ENCODE measurements at regions not wholly inside any gene's neighbourhood (a gene's known extent, or its start where the extent isn't known, plus 50 kb on each side); places are given as distances from the start of the nearest gene placed in this dataset.

DNA sequence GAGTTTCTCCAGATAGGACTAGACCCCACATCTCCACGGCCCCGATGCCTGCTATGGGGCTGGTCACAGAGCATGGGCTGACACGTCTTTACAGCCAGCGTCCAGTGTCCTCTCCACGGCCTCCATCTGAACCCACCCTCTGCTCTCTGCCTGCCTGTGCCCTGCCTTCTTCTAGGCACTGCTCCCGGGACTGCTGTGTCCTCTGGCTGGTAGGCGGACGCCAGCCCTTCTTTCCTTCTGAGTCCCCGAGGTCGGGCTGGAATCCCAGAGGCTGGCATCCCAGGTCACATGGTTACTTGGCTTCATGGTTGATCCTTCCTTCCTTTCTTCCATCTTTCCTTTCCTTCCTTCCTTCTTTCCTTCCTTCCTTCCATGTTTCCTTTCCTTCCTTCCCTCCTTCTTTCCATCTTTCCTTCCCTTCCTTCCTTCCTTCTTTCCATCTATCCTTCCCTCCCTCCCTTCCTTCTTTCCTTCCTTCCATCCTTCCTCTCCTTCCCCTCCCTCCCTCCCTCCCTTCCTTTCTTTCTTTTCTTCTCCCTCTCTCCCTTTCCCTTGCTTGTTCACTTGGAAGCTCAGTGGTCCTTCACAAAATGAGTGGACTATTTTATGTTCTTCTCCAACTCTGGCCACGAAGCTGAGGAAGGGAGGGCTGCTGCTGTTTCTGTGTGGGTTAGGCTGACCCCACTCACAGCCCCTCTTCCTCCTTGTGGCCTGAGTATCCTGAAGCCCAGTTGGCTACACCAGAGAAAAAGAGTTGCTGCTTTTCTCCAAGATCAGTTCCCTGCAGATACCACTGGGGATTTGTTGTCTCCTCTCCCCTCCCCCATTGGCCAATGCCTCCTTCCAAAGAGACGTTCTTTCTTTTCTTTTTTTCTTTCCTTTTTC lies 66.8 kb upstream of the NEURL1B start:
- H3K4me3 Mint-ChIP-seq, result no peak overlapping the region
- no peak overlapping the region for H3K27ac Mint-ChIP-seq
- DNase-seq, result no peak
- no peaks in the 10 kb centered on the region for H3K27me3 Mint-ChIP-seq (ENCODE audit: low read depth)
- no peaks in the 10 kb centered on the region for H3K4me1 Mint-ChIP-seq (ENCODE audit: low read depth)
- ATAC-seq (replicated peaks in 1 of 2), result no peak
- no peaks in the 10 kb centered on the region for H3K36me3 Mint-ChIP-seq (ENCODE audit: insufficient read depth in 2 of 2)
- H3K9me3 Mint-ChIP-seq, result no peaks in the 10 kb centered on the region

- no peak for DNase-seq
- no peaks in the 10 kb centered on the region for H3K27me3 Mint-ChIP-seq (ENCODE audit: low read depth)
- H3K4me1 Mint-ChIP-seq (ENCODE audit: low read depth), result no peaks in the 10 kb centered on the region
- no peak overlapping the region for H3K27ac Mint-ChIP-seq
- no peaks in the 10 kb centered on the region for H3K9me3 Mint-ChIP-seq
- no peak overlapping the region for H3K4me3 Mint-ChIP-seq
- ATAC-seq (replicated peaks in 1 of 2), result no peak
- no peaks in the 10 kb centered on the region for H3K36me3 Mint-ChIP-seq (ENCODE audit: insufficient read depth in 2 of 2)
Measured at GRCh38 chr5:172573120-172573882, 67.8 kb upstream of the NEURL1B start.

GRCh38 chr5:172572440-172572839 lies 68.6 kb upstream of the NEURL1B start:
- ATAC-seq (replicated peaks in 1 of 2), result no peak

DNA sequence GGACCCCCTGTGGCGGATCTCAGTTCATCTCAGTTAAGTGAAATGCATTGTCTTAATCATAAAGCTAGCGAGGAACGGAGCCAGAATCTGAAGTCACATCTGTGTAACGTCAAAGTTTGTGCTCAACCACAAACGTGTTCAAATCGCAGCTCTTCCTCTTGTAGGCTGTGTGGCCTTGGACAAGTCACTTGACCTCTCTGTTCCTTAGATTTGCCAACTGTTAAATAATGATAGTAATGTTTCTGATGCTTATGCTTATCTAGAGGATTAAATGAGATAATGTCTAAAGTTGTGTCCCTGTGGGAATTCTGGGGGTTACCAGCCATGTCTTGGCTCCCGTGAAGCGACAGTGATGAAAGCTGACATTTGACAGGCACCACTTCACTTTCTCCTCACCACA lies 69.2 kb upstream of the NEURL1B start:
- Mint-ChIP-seq H3K4me1 (ENCODE audit: low read depth) (no peaks in the 10 kb centered on the region), H3K27ac (no peak overlapping the region), H3K27me3 (ENCODE audit: low read depth) (no peaks in the 10 kb centered on the region), H3K36me3 (ENCODE audit: insufficient read depth in 2 of 2) (no peaks in the 10 kb centered on the region), H3K9me3 (no peaks in the 10 kb centered on the region), H3K4me3 (no peak overlapping the region)
- ATAC-seq (replicated peaks in 1 of 2) (no peak), DNase-seq (no peak)

More at GRCh38 chr5:172572440-172572839, 68.6 kb upstream of the NEURL1B start:
- Mint-ChIP-seq H3K4me3 (no peak overlapping the region), H3K27me3 (ENCODE audit: low read depth) (no peaks in the 10 kb centered on the region), H3K9me3 (no peaks in the 10 kb centered on the region), H3K27ac (no peak overlapping the region), H3K4me1 (ENCODE audit: low read depth) (no peaks in the 10 kb centered on the region), H3K36me3 (ENCODE audit: insufficient read depth in 2 of 2) (no peaks in the 10 kb centered on the region)
- no peak for DNase-seq

DNA sequence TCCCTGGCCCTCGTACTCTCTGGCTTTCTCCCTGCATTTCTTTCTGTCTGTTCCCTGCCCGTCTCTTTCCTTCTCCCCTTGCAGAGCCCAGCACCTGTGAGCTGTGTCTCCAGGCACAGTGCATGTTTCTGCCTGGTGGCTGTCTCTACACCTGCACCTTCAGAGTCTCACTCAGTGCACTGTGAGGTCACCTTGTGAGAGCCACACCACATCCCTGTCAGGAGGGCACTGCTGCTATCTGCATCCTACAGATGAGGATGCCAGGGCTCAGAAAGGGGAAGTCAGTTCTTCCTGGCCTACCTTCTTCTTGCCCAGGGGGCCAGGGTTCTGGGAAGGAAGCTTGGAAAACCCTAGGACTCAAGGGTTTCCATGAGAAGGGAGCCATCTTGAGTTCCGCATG lies 69.7 kb upstream of the NEURL1B start:
- ATAC-seq (replicated peaks in 1 of 2) (no peak), DNase-seq (no peak)
- Mint-ChIP-seq H3K36me3 (ENCODE audit: insufficient read depth in 2 of 2) (no peaks in the 10 kb centered on the region), H3K4me1 (ENCODE audit: low read depth) (no peaks in the 10 kb centered on the region), H3K27me3 (ENCODE audit: low read depth) (no peaks in the 10 kb centered on the region), H3K9me3 (no peaks in the 10 kb centered on the region), H3K4me3 (no peak overlapping the region), H3K27ac (no peak overlapping the region)

DNA sequence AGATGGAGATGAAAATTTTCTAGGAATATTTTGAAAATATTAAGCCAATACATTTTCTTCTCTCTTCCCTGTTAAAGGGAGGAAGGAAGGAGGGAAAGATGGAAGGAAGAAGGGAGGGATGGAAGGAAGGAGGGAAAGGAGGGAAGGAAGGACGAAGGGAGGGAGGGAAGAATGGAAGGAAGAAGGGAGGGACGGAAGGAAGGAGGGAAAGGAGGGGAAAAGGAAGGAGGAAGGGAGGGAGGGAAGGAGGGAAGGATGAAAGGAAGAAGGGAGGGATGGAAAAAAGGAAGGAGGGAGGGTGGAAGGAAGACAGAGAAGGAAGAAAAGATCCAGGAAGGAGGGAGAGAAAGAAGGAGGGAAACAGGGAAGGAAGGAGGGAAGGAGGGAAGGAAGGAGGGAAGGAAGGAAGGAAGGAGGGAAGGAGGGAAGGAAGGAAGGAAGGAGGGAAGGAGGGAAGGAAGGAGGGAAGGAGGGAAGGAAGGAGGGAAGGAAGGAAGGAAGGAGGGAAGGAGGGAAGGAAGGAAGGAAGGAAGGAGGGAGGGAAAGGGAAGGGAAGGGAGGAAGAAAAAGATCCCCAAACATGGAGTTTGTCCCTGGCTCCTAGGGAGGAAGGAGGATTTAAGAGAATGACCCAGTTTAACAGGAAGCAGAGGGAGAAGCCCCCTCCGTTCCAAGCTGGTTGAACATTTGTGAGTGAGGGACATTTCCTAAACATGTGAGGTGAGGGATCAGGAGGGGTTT lies 70.3 kb upstream of the NEURL1B start:
- H3K27ac Mint-ChIP-seq, result no peak overlapping the region
- no peak for ATAC-seq (replicated peaks in 1 of 2)
- no peaks in the 10 kb centered on the region for H3K9me3 Mint-ChIP-seq
- H3K36me3 Mint-ChIP-seq (ENCODE audit: insufficient read depth in 2 of 2), result no peaks in the 10 kb centered on the region
- DNase-seq, result no peak
- H3K27me3 Mint-ChIP-seq (ENCODE audit: low read depth), result no peaks in the 10 kb centered on the region
- H3K4me1 Mint-ChIP-seq (ENCODE audit: low read depth), result no peaks in the 10 kb centered on the region
- no peak overlapping the region for H3K4me3 Mint-ChIP-seq

DNA sequence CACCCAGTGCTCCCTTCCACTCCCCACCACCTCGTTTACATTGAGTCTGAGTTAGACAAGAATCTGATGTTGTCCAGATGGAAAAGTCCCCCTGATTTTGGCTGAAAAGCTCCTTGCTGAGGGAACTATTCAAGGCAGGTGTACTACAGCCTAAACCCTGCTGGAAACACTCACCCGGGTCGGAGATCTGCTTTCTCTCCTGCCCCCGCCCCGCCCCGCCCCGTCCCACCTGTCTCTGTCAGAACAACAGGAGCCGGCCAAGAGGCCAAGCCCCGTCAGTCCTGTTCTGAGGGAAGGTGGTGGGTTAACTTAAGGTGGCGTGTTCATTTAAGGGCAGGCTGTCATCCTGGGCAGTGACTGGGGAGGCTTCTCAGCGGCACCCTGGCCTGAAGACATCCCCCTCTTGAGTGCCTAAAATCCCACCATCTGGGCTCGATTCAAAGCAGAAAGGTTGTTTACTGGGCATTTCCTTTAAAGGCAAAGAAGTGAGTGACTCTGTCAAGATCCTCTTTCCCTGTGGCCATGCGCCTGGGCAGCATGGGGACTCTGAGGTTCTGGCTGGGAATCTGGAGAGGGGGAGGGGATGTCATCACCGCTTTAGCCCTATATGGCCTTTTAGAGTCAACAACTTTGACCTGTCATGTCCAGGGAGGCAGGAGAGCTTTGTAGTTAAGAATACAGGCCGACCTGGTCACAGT lies 71.1 kb upstream of the NEURL1B start:
- Mint-ChIP-seq H3K4me1 (ENCODE audit: low read depth) (no peaks in the 10 kb centered on the region), H3K27ac (no peak overlapping the region), H3K9me3 (no peaks in the 10 kb centered on the region), H3K36me3 (ENCODE audit: insufficient read depth in 2 of 2) (no peaks in the 10 kb centered on the region), H3K27me3 (ENCODE audit: low read depth) (no peaks in the 10 kb centered on the region), H3K4me3 (no peak overlapping the region)
- ATAC-seq (replicated peaks in 1 of 2) (no peak), DNase-seq (no peak)

DNA sequence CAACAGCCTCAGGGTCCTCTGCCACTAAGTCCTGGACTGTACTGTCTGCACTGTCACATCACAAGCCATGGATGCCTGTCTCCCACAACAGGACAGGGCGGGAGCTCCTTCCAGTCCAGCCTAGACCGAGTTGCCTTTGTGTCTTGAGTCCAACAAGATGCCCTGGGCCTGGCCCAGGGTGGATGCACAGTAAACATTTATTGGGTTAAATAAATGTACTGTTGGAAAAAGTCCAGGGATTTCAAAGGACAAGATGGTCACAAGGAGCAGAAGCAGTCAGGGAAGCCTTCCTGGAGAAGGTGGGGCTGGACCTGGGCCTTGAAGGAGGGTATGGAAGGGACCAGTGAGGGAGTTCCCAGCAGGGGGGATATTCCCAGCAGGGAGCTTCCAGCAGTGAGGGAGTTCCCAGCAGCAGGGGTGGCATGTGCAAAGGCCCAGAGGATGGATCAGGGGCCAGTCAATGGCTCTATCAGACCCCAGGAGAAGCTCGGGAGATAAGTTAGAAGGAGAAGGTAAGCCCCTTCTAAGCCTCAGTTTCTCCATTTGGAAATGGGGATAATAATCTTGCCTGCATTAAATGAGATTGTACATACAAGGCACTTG lies 72.7 kb upstream of the NEURL1B start:
- Mint-ChIP-seq H3K4me1 (ENCODE audit: low read depth) (no peaks in the 10 kb centered on the region), H3K36me3 (ENCODE audit: insufficient read depth in 2 of 2) (no peaks in the 10 kb centered on the region), H3K27ac (no peak overlapping the region), H3K9me3 (no peaks in the 10 kb centered on the region), H3K27me3 (ENCODE audit: low read depth) (no peaks in the 10 kb centered on the region), H3K4me3 (no peak overlapping the region)
- DNase-seq, result no peak
- no peak for ATAC-seq (replicated peaks in 1 of 2)

DNA sequence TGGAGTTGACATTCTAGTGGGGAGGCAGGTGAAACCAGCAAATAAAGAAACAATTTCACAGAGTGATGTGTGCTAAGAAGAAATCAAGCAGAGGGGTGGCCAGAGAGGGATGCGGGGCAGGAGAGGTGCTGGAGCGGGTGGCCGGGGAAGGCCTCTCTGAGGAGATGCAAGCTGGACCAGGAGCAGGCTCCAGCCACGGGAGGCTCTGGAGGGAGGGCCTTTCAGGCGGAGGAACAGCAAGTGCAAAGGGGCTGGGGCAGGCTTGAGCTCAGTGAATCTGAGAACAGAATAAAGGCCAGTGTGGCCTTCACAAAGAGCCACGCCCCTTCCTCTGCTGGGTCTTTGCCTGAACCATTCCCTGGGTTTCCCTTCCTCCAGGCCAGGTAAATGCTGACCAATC lies 73.2 kb upstream of the NEURL1B start:
- Mint-ChIP-seq H3K27me3 (ENCODE audit: low read depth) (peaks cover 2% of the 10 kb centered on the region), H3K9me3 (no peaks in the 10 kb centered on the region), H3K27ac (no peak overlapping the region), H3K4me3 (no peak overlapping the region), H3K36me3 (ENCODE audit: insufficient read depth in 2 of 2) (no peaks in the 10 kb centered on the region), H3K4me1 (ENCODE audit: low read depth) (no peaks in the 10 kb centered on the region)
- no peak for ATAC-seq (replicated peaks in 1 of 2)
- DNase-seq, result no peak

DNA sequence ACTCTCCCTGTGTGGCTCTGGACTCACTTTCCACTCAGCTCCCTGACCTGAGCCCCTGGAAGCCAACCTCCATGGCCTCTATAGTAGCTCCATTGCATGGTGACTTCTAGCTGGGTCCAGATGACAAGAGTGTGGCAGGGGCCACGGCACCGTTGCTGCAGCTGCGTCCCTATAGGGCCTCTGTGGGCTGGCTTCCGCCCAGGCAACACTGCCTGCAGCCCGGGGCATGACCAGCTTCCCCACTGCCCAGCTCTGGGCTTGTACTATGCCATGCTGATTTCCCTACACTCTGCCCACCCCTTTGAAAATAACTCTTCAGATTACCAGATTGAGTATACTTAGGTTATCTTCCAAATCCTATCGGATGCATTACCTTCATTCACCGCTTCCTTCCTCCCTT lies 73.8 kb upstream of the NEURL1B start:
- ATAC-seq (replicated peaks in 1 of 2) (no peak), DNase-seq (no peak)
- H3K36me3 Mint-ChIP-seq (ENCODE audit: insufficient read depth in 2 of 2), result no peaks in the 10 kb centered on the region
- H3K9me3 Mint-ChIP-seq, result no peaks in the 10 kb centered on the region
- H3K4me3 Mint-ChIP-seq, result no peak overlapping the region
- H3K27ac Mint-ChIP-seq, result no peak overlapping the region
- H3K4me1 Mint-ChIP-seq (ENCODE audit: low read depth), result no peaks in the 10 kb centered on the region
- peaks cover 7% of the 10 kb centered on the region for H3K27me3 Mint-ChIP-seq (ENCODE audit: low read depth)

DNA sequence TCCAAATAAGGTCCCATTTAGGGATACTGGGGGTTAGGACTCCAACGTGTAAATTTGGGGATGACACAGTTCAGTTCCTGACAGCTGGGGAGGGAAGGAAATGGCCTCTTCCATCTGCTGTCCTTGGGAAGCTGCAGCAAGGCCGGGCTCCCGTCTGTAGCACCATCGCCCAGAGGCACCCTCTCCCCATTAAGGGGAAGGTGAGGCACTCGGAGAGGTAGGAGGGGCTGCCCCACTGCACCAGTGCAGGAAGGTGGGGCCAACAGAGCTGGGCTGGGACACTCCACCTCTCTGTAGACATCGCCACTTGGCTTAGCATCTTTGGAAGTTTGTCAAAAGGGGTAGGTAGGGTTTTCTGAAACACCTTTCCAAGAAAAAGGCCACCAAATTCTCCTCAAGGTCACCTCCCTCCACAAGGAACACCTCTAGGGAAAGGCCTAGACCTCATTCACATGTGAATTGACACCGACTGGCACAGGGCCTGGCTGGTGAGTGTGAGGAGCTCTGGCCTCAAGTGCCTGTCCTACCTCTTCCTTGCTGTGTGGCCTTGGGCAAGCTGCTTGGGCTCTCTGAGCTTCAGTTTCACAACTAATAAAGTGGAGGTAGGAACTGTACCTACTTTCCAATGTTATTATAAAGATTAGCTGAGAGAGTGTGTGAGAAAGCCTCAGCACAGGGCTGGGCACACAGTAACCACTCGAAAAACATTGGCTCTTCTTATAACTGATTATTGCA lies 75.0 kb upstream of the NEURL1B start:
- peaks cover 17% of the 10 kb centered on the region for H3K27me3 Mint-ChIP-seq (ENCODE audit: low read depth)
- H3K27ac Mint-ChIP-seq, result no peak overlapping the region
- no peaks in the 10 kb centered on the region for H3K9me3 Mint-ChIP-seq
- H3K4me3 Mint-ChIP-seq, result no peak overlapping the region
- H3K36me3 Mint-ChIP-seq (ENCODE audit: insufficient read depth in 2 of 2), result no peaks in the 10 kb centered on the region
- no peaks in the 10 kb centered on the region for H3K4me1 Mint-ChIP-seq (ENCODE audit: low read depth)
- no peak for ATAC-seq (replicated peaks in 1 of 2)
- no peak for DNase-seq

GRCh38 chr5:172565455-172565854 lies 75.6 kb upstream of the NEURL1B start:
- no peak for DNase-seq
- no peak overlapping the region for H3K4me3 Mint-ChIP-seq
- peaks cover 20% of the 10 kb centered on the region for H3K27me3 Mint-ChIP-seq (ENCODE audit: low read depth)
- no peaks in the 10 kb centered on the region for H3K36me3 Mint-ChIP-seq (ENCODE audit: insufficient read depth in 2 of 2)
- H3K27ac Mint-ChIP-seq, result no peak overlapping the region
- H3K4me1 Mint-ChIP-seq (ENCODE audit: low read depth), result no peaks in the 10 kb centered on the region
- no peak for ATAC-seq (replicated peaks in 1 of 2)
- no peaks in the 10 kb centered on the region for H3K9me3 Mint-ChIP-seq

Measured in activated T-cell treated with anti-CD3 and anti-CD28 coated beads, Interleukin-2, amount 50 U/mL, for 72 hours (primary cell).